HG02852 (cell line): ENCODE measurements at regions not wholly inside any gene's neighbourhood (a gene's known extent, or its start where the extent isn't known, plus 50 kb on each side); places are given as distances from the start of the nearest gene placed in this dataset.

Experiments
- ATAC-seq: cut with Tn5 transposase; IDR thresholded peaks from one replicate; pipeline ENCODE4 v1.9.1; 2021; ENCODE audit warnings: mild to moderate bottlenecking, moderate library complexity; ENCODE audit not compliant: unreplicated experiment

- no peak for ATAC-seq
Observed at GRCh38 chr13:72127031-72127430, 260.0 kb upstream of the DACH1 start.

- no peak for ATAC-seq
Observed at GRCh38 chr13:72126424-72126823, 259.4 kb upstream of the DACH1 start.

- no peak for ATAC-seq
Observed at GRCh38 chr13:72125561-72125960, 258.6 kb upstream of the DACH1 start.

- ATAC-seq, result no peak
Observed at GRCh38 chr13:72122661-72123255, 255.8 kb upstream of the DACH1 start.

GRCh38 chr13:72121466-72121865 lies 254.5 kb upstream of the DACH1 start:
- ATAC-seq, result no peak

- ATAC-seq, result no peak
Observed at GRCh38 chr13:72120632-72121031, 253.6 kb upstream of the DACH1 start.

- ATAC-seq, result no peak
Observed at GRCh38 chr13:72113931-72114330, 246.9 kb upstream of the DACH1 start.

GRCh38 chr13:72113076-72113475 lies 246.1 kb upstream of the DACH1 start:
- no peak for ATAC-seq

GRCh38 chr13:72112216-72112615 lies 245.2 kb upstream of the DACH1 start:
- no peak for ATAC-seq

- no peak for ATAC-seq
Observed at GRCh38 chr13:72109863-72110262, 242.9 kb upstream of the DACH1 start.

- no peak for ATAC-seq
Observed at GRCh38 chr13:72104656-72105180, 237.7 kb upstream of the DACH1 start.

- ATAC-seq, result no peak
Observed at GRCh38 chr13:72101768-72102400, 234.9 kb upstream of the DACH1 start.

GRCh38 chr13:72100339-72100738 lies 233.3 kb upstream of the DACH1 start:
- ATAC-seq, result no peak

- no peak for ATAC-seq
Observed at GRCh38 chr13:72097568-72097967, 230.6 kb upstream of the DACH1 start.

GRCh38 chr13:72093262-72093661 lies 226.3 kb upstream of the DACH1 start:
- no peak for ATAC-seq

GRCh38 chr13:72074663-72075062 lies 207.7 kb upstream of the DACH1 start:
- ATAC-seq, result no peak

GRCh38 chr13:72072261-72072660 lies 205.3 kb upstream of the DACH1 start:
- ATAC-seq, result no peak

- ATAC-seq, result no peak
Observed at GRCh38 chr13:72071713-72072112, 204.7 kb upstream of the DACH1 start.

GRCh38 chr13:72062566-72062965 lies 195.6 kb upstream of the DACH1 start:
- ATAC-seq, result no peak

GRCh38 chr13:72061613-72062012 lies 194.6 kb upstream of the DACH1 start:
- no peak for ATAC-seq

GRCh38 chr13:72050251-72050650 lies 183.2 kb upstream of the DACH1 start:
- no peak for ATAC-seq

- no peak for ATAC-seq
Observed at GRCh38 chr13:72043366-72043765, 176.4 kb upstream of the DACH1 start.

- ATAC-seq, result no peak
Observed at GRCh38 chr13:72041165-72041564, 174.2 kb upstream of the DACH1 start.
